ENCODE measurements at regions not wholly inside any gene's neighbourhood (a gene's known extent, or its start where the extent isn't known, plus 50 kb on each side); places are given as distances from the start of the nearest gene placed in this dataset.

DNA sequence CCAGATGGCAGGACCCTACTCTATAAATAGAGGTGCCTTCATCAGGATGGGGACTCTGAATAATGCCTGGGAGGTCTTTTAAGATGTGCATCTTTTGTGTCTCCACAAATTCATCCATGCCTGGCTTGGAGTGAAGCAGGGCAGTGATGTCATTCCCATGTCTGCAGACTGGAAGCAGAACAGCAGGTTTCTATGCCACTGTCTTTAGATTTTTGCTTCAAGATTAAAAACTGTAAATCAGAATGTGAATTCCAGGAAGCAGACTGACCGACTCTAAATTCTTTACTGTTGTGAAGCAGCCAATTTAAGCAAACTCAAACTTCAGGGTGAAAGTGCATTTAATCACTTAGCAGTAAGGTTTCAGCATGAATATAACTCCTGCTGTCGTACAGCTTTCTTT lies 159.3 kb downstream of the SCG2 start:
- H3K4me3 ChIP-seq: no peak overlapping the region
- no peaks in the 10 kb centered on the region for H3K9me3 ChIP-seq
- no peak overlapping the region for H3K27ac ChIP-seq
- no peak for ATAC-seq
- no peak for DNase-seq
- H3K36me3 ChIP-seq: no peaks in the 10 kb centered on the region
- intact Hi-C loops (cut with DNase I; ENCODE audit: low total_unique reads): no loop called here
- H3K27me3 ChIP-seq: no peaks in the 10 kb centered on the region
- in situ Hi-C loops (cut with MboI; ENCODE audit: low sequenced_read_pairs in 4 of 4): no loop called here
- H3K4me1 ChIP-seq: no peaks in the 10 kb centered on the region
- TF ChIP-seq, protein P1, sequence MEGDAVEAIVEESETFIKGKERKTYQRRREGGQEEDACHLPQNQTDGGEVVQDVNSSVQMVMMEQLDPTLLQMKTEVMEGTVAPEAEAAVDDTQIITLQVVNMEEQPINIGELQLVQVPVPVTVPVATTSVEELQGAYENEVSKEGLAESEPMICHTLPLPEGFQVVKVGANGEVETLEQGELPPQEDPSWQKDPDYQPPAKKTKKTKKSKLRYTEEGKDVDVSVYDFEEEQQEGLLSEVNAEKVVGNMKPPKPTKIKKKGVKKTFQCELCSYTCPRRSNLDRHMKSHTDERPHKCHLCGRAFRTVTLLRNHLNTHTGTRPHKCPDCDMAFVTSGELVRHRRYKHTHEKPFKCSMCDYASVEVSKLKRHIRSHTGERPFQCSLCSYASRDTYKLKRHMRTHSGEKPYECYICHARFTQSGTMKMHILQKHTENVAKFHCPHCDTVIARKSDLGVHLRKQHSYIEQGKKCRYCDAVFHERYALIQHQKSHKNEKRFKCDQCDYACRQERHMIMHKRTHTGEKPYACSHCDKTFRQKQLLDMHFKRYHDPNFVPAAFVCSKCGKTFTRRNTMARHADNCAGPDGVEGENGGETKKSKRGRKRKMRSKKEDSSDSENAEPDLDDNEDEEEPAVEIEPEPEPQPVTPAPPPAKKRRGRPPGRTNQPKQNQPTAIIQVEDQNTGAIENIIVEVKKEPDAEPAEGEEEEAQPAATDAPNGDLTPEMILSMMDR (IDR thresholded peaks at IDR 0.05 in 4 of 5, conservative IDR thresholded peaks at IDR 0.05 in 1 of 5): no peak
- no peak for TF ChIP-seq POLR2A (IDR thresholded peaks at IDR 0.05)

DNA sequence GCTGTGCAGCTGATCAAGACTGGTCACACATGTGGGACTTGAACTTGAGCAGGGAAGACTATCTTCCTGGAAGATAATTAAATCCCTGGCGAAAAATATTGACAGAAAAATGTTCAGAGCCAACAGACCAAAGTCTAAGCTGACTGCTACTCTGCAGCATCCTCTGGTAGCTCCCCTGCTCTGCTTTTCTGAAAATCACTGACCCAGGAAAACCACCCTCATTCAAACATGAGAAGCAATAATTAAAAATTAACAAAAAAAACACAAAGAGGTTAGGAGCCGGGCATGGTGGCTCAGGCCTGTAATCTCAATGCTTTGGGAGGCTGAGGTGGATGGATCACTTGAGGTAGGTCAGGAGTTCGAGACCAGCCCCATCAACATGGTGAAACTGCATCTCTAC lies 151.9 kb downstream of the SCG2 start:
- ATAC-seq (no peak), DNase-seq (no peak)
- Histone ChIP-seq H3K9me3 (no peaks in the 10 kb centered on the region), H3K27me3 (no peaks in the 10 kb centered on the region), H3K4me3 (no peak overlapping the region), H3K27ac (no peak overlapping the region), H3K36me3 (no peaks in the 10 kb centered on the region), H3K4me1 (no peaks in the 10 kb centered on the region)
- in situ Hi-C loops (cut with MboI; ENCODE audit: low sequenced_read_pairs in 4 of 4): no loop called here
- TF ChIP-seq, protein P1 (IDR thresholded peaks at IDR 0.05 in 4 of 5, conservative IDR thresholded peaks at IDR 0.05 in 1 of 5): no peak
- TF ChIP-seq POLR2A (IDR thresholded peaks at IDR 0.05): no peak
- intact Hi-C loops (cut with DNase I; ENCODE audit: low total_unique reads): no loop called here

DNA sequence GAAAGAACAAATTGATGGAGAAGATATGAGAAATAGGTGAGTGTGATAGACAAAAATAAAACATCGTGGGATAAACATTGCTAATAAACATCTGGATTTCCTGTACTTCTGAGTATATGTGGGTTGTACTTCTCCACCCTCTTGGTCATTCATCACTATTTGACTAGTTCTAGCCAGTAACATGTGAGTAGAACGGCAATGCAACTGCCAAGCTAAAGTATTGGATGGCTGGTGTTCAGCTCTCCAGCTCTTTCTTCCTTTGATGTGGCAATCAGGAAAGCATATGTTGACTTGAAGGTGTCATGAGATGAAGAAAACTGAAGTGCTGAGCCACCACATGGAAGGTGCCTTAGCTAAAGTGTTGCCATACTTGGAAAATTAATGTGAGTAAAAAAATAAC lies 144.9 kb downstream of the SCG2 start:
- Histone ChIP-seq H3K27ac (no peak overlapping the region), H3K4me3 (no peak overlapping the region), H3K4me1 (no peaks in the 10 kb centered on the region), H3K36me3 (no peaks in the 10 kb centered on the region), H3K9me3 (no peaks in the 10 kb centered on the region), H3K27me3 (no peaks in the 10 kb centered on the region)
- TF ChIP-seq POLR2A (IDR thresholded peaks at IDR 0.05): no peak
- TF ChIP-seq, protein P1 (IDR thresholded peaks at IDR 0.05 in 4 of 5, conservative IDR thresholded peaks at IDR 0.05 in 1 of 5): no peak
- in situ Hi-C loops (cut with MboI; ENCODE audit: low sequenced_read_pairs in 4 of 4) (no loop called here), intact Hi-C loops (cut with DNase I; ENCODE audit: low total_unique reads) (no loop called here)
- no peak for ATAC-seq
- DNase-seq: no peak

DNA sequence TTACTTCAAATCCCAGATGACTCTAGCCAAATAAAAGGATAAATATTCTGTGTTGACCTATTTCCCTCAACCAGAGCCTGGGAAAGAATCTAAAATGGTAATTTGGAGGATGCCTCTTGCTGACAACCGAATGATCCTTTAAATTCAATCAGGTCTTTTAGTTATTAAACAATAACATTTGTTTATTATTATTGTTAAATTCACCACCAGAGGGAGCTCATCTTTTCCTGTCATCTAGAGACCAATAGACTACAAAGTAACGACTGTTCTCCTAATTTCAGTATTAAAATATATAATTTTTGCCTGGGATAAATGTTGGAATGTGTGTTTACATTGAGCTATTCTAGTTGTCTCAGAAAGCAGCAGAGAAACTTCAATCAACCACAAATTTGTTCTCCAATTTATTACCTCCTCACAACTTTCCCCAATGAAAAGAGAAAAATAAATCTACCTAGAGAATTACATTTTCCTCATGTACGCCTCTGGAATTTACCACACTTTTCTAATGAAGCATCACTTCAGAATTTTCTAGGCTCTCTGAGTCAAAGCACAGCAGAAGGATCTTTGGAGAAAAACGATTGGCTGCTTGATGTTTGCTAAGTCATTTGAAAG lies 142.7 kb downstream of the SCG2 start:
- Histone ChIP-seq H3K27me3 (no peaks in the 10 kb centered on the region), H3K4me3 (no peak overlapping the region), H3K4me1 (no peaks in the 10 kb centered on the region), H3K9me3 (no peaks in the 10 kb centered on the region), H3K36me3 (no peaks in the 10 kb centered on the region), H3K27ac (no peak overlapping the region)
- DNase-seq (no peak), ATAC-seq (no peak)
- in situ Hi-C loops (cut with MboI; ENCODE audit: low sequenced_read_pairs in 4 of 4): no loop called here
- intact Hi-C loops (cut with DNase I; ENCODE audit: low total_unique reads): no loop called here
- TF ChIP-seq POLR2A (IDR thresholded peaks at IDR 0.05): no peak
- TF ChIP-seq, protein P1 (IDR thresholded peaks at IDR 0.05 in 4 of 5, conservative IDR thresholded peaks at IDR 0.05 in 1 of 5): peak in 4 of 5 experiments; percentile 22 to 39 (median 28)

DNA sequence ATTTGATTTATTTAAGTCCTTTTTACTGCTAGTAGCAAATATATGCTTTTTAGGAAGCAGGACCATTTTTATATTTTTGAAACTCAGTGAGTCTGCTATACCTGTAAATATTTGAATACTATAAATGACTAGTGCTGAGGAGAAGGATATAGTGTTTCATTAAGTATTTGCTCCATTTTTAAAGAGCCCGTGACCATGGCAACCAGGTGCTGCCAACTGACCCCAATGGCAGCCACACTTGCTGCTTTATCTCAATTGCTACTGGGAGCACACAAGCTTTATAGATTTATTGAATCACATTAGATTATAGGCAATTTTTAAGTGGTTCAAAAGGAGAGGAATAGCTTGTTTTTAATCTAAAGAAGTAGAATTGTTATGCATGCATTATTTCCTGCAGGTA lies 142.0 kb downstream of the SCG2 start:
- ATAC-seq (no peak), DNase-seq (no peak)
- in situ Hi-C loops (cut with MboI; ENCODE audit: low sequenced_read_pairs in 4 of 4): no loop called here
- Histone ChIP-seq H3K27me3 (no peaks in the 10 kb centered on the region), H3K4me1 (no peaks in the 10 kb centered on the region), H3K36me3 (no peaks in the 10 kb centered on the region), H3K4me3 (no peak overlapping the region), H3K27ac (no peak overlapping the region), H3K9me3 (no peaks in the 10 kb centered on the region)
- intact Hi-C loops (cut with DNase I; ENCODE audit: low total_unique reads): loop anchor here (10.0 kb wide), 3 partner anchors 125 to 465 kb away; partner anchors contain the start of gene KCNE4
- no peak for TF ChIP-seq POLR2A (IDR thresholded peaks at IDR 0.05)
- TF ChIP-seq, protein P1 (IDR thresholded peaks at IDR 0.05 in 4 of 5, conservative IDR thresholded peaks at IDR 0.05 in 1 of 5): no peak

All from gastrocnemius medialis (tissue), 4 donors.